K562 (cell line): ENCODE measurements at regions not wholly inside any gene's neighbourhood (a gene's known extent, or its start where the extent isn't known, plus 50 kb on each side); places are given as distances from the start of the nearest gene placed in this dataset.
"Not testable (repeated sequence)": the region's sequence is repeated elsewhere in the genome, so short reads cannot be mapped to it uniquely, and the experiment has no call there.

Source experiments
- ATAC-seq: fragments of 200-7000 bp; cut with Tn5 transposase; 3 replicates; pipeline ENCODE4 v1.9.1; 2020; ENCODE audit warnings: moderate library complexity
- BruUV-seq: library from RNA; stranded (reverse); fragments of 400-500 nt; replicated peaks from 2 replicates; lab custom pipeline; 2021; lab: Mats Ljungman, UMichigan
- CTCF ChIA-PET: fragments of 300-600 bp; formaldehyde crosslinking; extraction: SDS; loops from one replicate; lab custom pipeline; 2021; ENCODE audit warnings: low intra/inter-chr PET ratio; lab: Yijun Ruan, JAX
- POLR2A ChIA-PET: fragments of 300-600, 350-650 bp; sonication (Branson Sonifier 250); formaldehyde crosslinking; extraction: SDS; loops from one replicate; lab custom pipeline; 2021; ENCODE audit warnings: antibody characterized with exemption, inconsistent platforms; lab: Yijun Ruan, JAX
- DNase-seq, 4 experiments: peaks; one replicate each; pipeline versions ENCODE4 v3.0.0 to v3.0.0-alpha.2; 2011 to 2018; ENCODE audit warnings: low spot score in 3 of 4, mixed read lengths in 3 of 4; ENCODE audit errors: extremely low read depth in 1 of 4
- FAIRE-seq: peaks from 2 replicates; lab custom pipeline; 2011; peaks lifted over from hg19 to GRCh38; lab: Jason Lieb, UNC
- H2AFZ ChIP-seq: 2 replicates; pipeline ENCODE4 v1.6.0; 2011; ENCODE audit warnings: low read depth, low read length, control low read depth, inconsistent platforms
- H3K27ac ChIP-seq: fragments of 200-600 bp; 3 replicates; pipeline ENCODE4 v1.8.0; 2011; ENCODE audit warnings: low read depth, mild to moderate bottlenecking, control low read depth, inconsistent platforms, low read length, moderate library complexity, mixed read lengths; ENCODE audit errors: extremely low read depth
- H3K27me3 ChIP-seq, 2 experiments: fragments of 300-600 bp in 1 of 2; 2 replicates in 1 of 2; 3 replicates in 1 of 2; pipeline versions ENCODE4 v1.6.0 to v1.8.0; 2011; ENCODE audit warnings: inconsistent platforms in 2 of 2, low read length in 2 of 2, mild to moderate bottlenecking in 1 of 2, mixed read lengths in 1 of 2, moderate library complexity in 1 of 2; ENCODE audit not compliant: control insufficient read depth in 2 of 2, insufficient read depth in 2 of 2
- H3K36me3 ChIP-seq: fragments of 300-600 bp; 3 replicates; pipeline ENCODE4 v1.8.0; 2011; ENCODE audit warnings: mild to moderate bottlenecking, low read length, inconsistent platforms; ENCODE audit not compliant: control insufficient read depth, insufficient read depth
- H3K4me1 ChIP-seq, 2 experiments: fragments of 200-600 bp in 1 of 2; replicated peaks in 1 of 2; 2 replicates in 1 of 2; 3 replicates in 1 of 2; pipeline versions ENCODE4 v1.5.1 to v1.8.0; 2011; ENCODE audit warnings: inconsistent platforms in 2 of 2, low read length in 2 of 2, mild to moderate bottlenecking in 1 of 2, mixed read lengths in 1 of 2, moderate library complexity in 1 of 2; ENCODE audit not compliant: control insufficient read depth in 2 of 2, insufficient read depth in 2 of 2
- H3K4me2 ChIP-seq: 2 replicates; pipeline ENCODE4 v1.6.1; 2011; ENCODE audit warnings: low read length, control low read depth, inconsistent platforms, mixed read lengths; ENCODE audit not compliant: insufficient read depth
- H3K4me3 ChIP-seq: fragments of 200-600 bp; sonication (generic), shearing (Covaris generic); 2 replicates; pipeline ENCODE4 v1.5.1; 2016; ENCODE audit warnings: control low read depth, inconsistent platforms
- H3K79me2 ChIP-seq: fragments of 200-600 bp; 3 replicates; pipeline ENCODE4 v1.8.0; 2011; ENCODE audit warnings: low read length, inconsistent platforms; ENCODE audit not compliant: control insufficient read depth, insufficient read depth
- H3K9ac ChIP-seq, 2 experiments: 2 replicates each; pipeline versions ENCODE4 v1.6.0 to v1.6.1; 2011; ENCODE audit warnings: low read depth in 2 of 2, low read length in 2 of 2, control low read depth in 1 of 2, inconsistent platforms in 1 of 2, mild to moderate bottlenecking in 1 of 2, mixed read lengths in 1 of 2; ENCODE audit not compliant: insufficient read depth in 1 of 2
- H3K9me1 ChIP-seq: one replicate; pipeline ENCODE4 v1.6.0; 2011; ENCODE audit warnings: inconsistent platforms, mild to moderate bottlenecking, low read length, moderate library complexity; ENCODE audit not compliant: control insufficient read depth, insufficient read depth
- H3K9me3 ChIP-seq: replicated peaks from 2 replicates; pipeline ENCODE4 v1.5.1; 2011; ENCODE audit warnings: low read depth, low read length, inconsistent platforms; ENCODE audit not compliant: control insufficient read depth, insufficient read depth
- H4K20me1 ChIP-seq: replicated peaks from 2 replicates; pipeline ENCODE4 v1.6.1; 2011; ENCODE audit warnings: low read length, inconsistent platforms, mixed read lengths; ENCODE audit not compliant: control insufficient read depth, insufficient read depth
- BCOR ChIP-seq: fragments of 450-650 bp; IDR thresholded peaks from 2 replicates; pipeline ENCODE4 v1.6.1; 2016
- ESRRA ChIP-seq: fragments of 450-650 bp; IDR thresholded peaks from 2 replicates; pipeline ENCODE4 v1.6.1; 2014; ENCODE audit warnings: low read depth, mild to moderate bottlenecking, moderate library complexity, borderline replicate concordance
- FOXJ2 ChIP-seq: fragments of 200-800 bp; sonication (Bioruptor generic); IDR thresholded peaks from 2 replicates; pipeline ENCODE4 v1.6.1; 2016; ENCODE audit warnings: missing genetic modification characterization, missing compliant biosample characterization
- MBD1 ChIP-seq: fragments of 250-450 bp; sonication (Bioruptor Pico); IDR thresholded peaks from 2 replicates; pipeline ENCODE4 v1.8.0; 2022; ENCODE audit warnings: inconsistent platforms
- RB1 ChIP-seq: fragments of 450-650 bp; IDR thresholded peaks from 2 replicates; pipeline ENCODE4 v1.6.1; 2017; ENCODE audit warnings: low read depth, mild to moderate bottlenecking
- SMC3 ChIP-seq: conservative IDR thresholded peaks from 2 replicates; pipeline ENCODE4 v1.6.1; 2011; ENCODE audit warnings: low read depth, low read length, improper control_type of control experiment; ENCODE audit not compliant: insufficient read depth
- TCF3 ChIP-seq: sonication (generic); formaldehyde crosslinking; IDR thresholded peaks from 2 replicates; pipeline ENCODE4 v1.4.0; 2020; ENCODE audit warnings: mild to moderate bottlenecking, missing genetic modification reagents
- WGBS: fragments of 100-300 bp; shearing (Covaris generic); methylation state at CpG from one replicate; pipeline ENCODE4 v1.1.6; 2016; ENCODE audit warnings: low coverage, mixed read lengths; ENCODE audit not compliant: insufficient coverage; ENCODE audit errors: missing lambda C conversion rate; 5-methylcytosine and 5-hydroxymethylcytosine counted together
- in situ Hi-C: fragments of 300-500 bp; cut with MboI; formaldehyde crosslinking; loops from 4 replicates; pipeline ENCODE4 v1.15.0; 2018; ENCODE audit warnings: inconsistent platforms, mixed read lengths
- intact Hi-C: fragments of 100-400 bp; cut with micrococcal nuclease; formaldehyde crosslinking; loops from 2 replicates; pipeline ENCODE4 v1.14.2; 2022
- TF ChIP-seq, protein P1 (sequence below): sonication (generic); formaldehyde crosslinking; IDR thresholded peaks from 2 replicates; pipeline ENCODE4 v1.8.1; 2023; ENCODE audit warnings: mild to moderate bottlenecking, missing genetic modification reagents
- TF ChIP-seq, protein P2 (sequence below), 3 experiments: IDR thresholded peaks in 2 of 3; conservative IDR thresholded peaks in 1 of 3; 2 replicates each; pipeline ENCODE4 v1.5.1; 2011 to 2012; ENCODE audit warnings: low read length in 3 of 3, mild to moderate bottlenecking in 3 of 3, control low read depth in 2 of 3, improper control_type of control experiment in 1 of 3, inconsistent platforms in 1 of 3, low read depth in 1 of 3, mixed read lengths in 1 of 3, moderate library complexity in 1 of 3; ENCODE audit not compliant: insufficient read depth in 2 of 3

DNA sequence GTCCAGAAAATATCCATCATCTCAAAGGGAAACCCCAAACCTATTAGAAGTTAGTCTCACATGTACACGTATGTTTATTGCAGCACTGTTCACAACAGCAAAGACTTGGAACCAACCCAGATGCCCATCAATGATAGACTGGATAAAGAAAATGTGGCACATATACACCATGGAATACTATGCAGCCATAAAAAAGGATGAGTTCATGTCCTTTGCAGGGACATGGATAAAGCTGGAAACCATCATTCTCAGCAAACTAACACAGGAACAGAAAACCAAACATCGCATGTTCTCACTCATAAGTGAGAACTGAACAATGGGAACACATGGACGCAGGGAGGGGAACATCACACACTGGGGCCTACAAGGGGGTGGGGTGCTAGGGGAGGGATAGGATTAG, 79.9 kb upstream of the UXT start:
- POLR2A ChIA-PET, H3K27me3 ChIP-seq, FAIRE-seq, H3K79me2 ChIP-seq, ATAC-seq, intact Hi-C loops, CTCF ChIA-PET, H3K9me3 ChIP-seq, H3K4me3 ChIP-seq, H3K9me1 ChIP-seq: not testable (repeated sequence)
- peak; percentile 23; the same call in 1 of the 2 replicates for TF ChIP-seq BCOR
- TF ChIP-seq, all 486 proteins: peak for 1; not testable (repeated sequence) for 485
- H3K4me1 ChIP-seq, H3K36me3 ChIP-seq, in situ Hi-C loops, BruUV-seq, H3K9ac ChIP-seq, H2AFZ ChIP-seq, H3K27ac ChIP-seq, DNase-seq, H3K4me2 ChIP-seq, H4K20me1 ChIP-seq: not testable (repeated sequence)
- 67% methylated on average over 1 of the region's 3 CpGs for WGBS

GRCh38 chrX:47723689-47724088, 64.7 kb upstream of the UXT start:
- CTCF ChIA-PET, result no interaction called here
- no peaks in the 10 kb centered on the region for H3K36me3 ChIP-seq
- DNase-seq (peak in 3 of 4 experiments; percentile 15 to 65 (median 25)), ATAC-seq (peak; percentile 95), FAIRE-seq (no peak)
- POLR2A ChIA-PET, result interaction anchor here (0.5 kb wide), 1 partner anchor 275 kb away, joined by 3 read pairs; no protein-coding TSS in a partner anchor
- H3K4me2 ChIP-seq, result no peak overlapping the region
- no peak overlapping the region for H3K27ac ChIP-seq
- H4K20me1 ChIP-seq, result no peaks in the 10 kb centered on the region
- no peak overlapping the region for H3K4me3 ChIP-seq
- WGBS, result 35% methylated on average over 5 of the region's 9 CpGs
- H3K9me1 ChIP-seq, result no peaks in the 10 kb centered on the region
- no peak overlapping the region for H3K9ac ChIP-seq
- no peaks in the 10 kb centered on the region for H3K9me3 ChIP-seq
- H3K27me3 ChIP-seq, result peaks cover 0 to 9% of the 10 kb centered on the region in 2 experiments; a peak in 1 of 5 replicates
- no peaks in the 10 kb centered on the region for H3K79me2 ChIP-seq
- peaks cover 0 to 4% of the 10 kb centered on the region in 2 experiments; a peak in 3 of 5 replicates for H3K4me1 ChIP-seq
- no peak overlapping the region for H2AFZ ChIP-seq
- in situ Hi-C loops, result loop anchor here (5.0 kb wide), 2 partner anchors 46 to 161 kb away; partner anchors contain the start of gene ARAF
- no TSS peak for BruUV-seq
- intact Hi-C loops, result loop anchor here (1.0 to 2.0 kb wide), 3 partner anchors 41 to 182 kb away; no protein-coding TSS in a partner anchor
- TF ChIP-seq FOXJ2 (no peak), TCF3 (peak; percentile 12; the same call in 1 of the 2 replicates), ESRRA (peak; percentile 66; the same call in 1 of the 2 replicates), RB1 (peak; percentile 37; the same call in 1 of the 2 replicates), MBD1 (CRISPR knock-in tag) (no peak), SMC3 (peak; percentile 66)
- TF ChIP-seq, protein P1, sequence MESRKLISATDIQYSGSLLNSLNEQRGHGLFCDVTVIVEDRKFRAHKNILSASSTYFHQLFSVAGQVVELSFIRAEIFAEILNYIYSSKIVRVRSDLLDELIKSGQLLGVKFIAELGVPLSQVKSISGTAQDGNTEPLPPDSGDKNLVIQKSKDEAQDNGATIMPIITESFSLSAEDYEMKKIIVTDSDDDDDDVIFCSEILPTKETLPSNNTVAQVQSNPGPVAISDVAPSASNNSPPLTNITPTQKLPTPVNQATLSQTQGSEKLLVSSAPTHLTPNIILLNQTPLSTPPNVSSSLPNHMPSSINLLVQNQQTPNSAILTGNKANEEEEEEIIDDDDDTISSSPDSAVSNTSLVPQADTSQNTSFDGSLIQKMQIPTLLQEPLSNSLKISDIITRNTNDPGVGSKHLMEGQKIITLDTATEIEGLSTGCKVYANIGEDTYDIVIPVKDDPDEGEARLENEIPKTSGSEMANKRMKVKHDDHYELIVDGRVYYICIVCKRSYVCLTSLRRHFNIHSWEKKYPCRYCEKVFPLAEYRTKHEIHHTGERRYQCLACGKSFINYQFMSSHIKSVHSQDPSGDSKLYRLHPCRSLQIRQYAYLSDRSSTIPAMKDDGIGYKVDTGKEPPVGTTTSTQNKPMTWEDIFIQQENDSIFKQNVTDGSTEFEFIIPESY (CRISPR knock-in tag), result peak; percentile 96
- TF ChIP-seq, protein P2, sequence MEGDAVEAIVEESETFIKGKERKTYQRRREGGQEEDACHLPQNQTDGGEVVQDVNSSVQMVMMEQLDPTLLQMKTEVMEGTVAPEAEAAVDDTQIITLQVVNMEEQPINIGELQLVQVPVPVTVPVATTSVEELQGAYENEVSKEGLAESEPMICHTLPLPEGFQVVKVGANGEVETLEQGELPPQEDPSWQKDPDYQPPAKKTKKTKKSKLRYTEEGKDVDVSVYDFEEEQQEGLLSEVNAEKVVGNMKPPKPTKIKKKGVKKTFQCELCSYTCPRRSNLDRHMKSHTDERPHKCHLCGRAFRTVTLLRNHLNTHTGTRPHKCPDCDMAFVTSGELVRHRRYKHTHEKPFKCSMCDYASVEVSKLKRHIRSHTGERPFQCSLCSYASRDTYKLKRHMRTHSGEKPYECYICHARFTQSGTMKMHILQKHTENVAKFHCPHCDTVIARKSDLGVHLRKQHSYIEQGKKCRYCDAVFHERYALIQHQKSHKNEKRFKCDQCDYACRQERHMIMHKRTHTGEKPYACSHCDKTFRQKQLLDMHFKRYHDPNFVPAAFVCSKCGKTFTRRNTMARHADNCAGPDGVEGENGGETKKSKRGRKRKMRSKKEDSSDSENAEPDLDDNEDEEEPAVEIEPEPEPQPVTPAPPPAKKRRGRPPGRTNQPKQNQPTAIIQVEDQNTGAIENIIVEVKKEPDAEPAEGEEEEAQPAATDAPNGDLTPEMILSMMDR (IDR thresholded peaks at IDR 0.05 in 2 of 3, conservative IDR thresholded peaks at IDR 0.05 in 1 of 3; ENCODE audit: insufficient read depth in 2 of 3, low read depth in 1 of 3, low read length in 3 of 3), result peak; percentile 72 to 91 (median 86)
